NCI-H2107 treated with DMSO at 0.1 percent for 48 hours (cell line): ENCODE measurements at regions not wholly inside any gene's neighbourhood (a gene's known extent, or its start where the extent isn't known, plus 50 kb on each side); places are given as distances from the start of the nearest gene placed in this dataset.

ENCODE experiments used
- DNase-seq: peaks from one replicate; lab custom pipeline; 2025; ENCODE audit not compliant: unreplicated experiment; lab: John Stamatoyannopoulos, UW

DNA sequence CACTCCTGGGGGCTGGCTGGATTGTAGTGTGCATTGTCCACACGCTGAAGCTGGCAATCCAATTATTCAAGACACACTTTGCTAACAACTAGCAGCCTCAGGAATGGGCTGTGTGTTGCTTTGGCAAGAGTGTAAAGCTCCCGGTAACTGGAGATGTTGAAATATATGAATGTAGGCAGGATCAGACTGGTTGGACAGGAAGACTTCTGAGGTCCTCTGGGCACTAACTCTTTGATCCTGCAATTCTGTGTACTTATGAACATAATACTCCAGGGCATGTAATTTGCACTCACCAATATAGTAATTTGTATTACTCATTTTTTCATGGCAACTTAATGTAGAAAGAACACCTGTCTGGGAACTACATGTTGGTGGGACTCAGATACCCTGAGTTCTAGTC lies 106.7 kb upstream of the SLC28A3 start:
- no peak for DNase-seq

- DNase-seq: no peak
Observed at GRCh38 chr9:84450029-84450428, 109.5 kb upstream of the SLC28A3 start.

DNA sequence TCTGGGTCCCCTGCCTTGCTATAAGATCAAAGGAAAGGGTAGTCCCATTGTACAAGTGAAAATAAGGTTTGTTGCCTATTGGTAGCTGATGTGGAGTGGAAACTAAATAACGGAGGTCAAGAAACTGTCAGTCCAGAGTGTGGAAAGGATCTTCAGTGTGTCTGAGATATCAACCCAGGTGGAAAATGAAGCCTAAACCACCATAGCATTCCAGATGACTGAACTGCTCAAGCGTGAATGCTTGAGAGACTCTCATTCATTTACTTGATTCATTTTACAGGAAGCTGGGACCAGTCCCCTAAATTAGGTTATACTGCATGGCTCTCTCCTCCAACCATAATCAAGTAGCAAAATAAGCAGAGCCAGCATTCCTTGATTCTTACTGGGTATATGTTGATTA lies 116.0 kb upstream of the SLC28A3 start:
- DNase-seq: no peak

GRCh38 chr9:84460695-84461094 lies 120.1 kb upstream of the SLC28A3 start:
- DNase-seq: no peak

- no peak for DNase-seq
Observed at GRCh38 chr9:84463272-84463671, 122.7 kb upstream of the SLC28A3 start.

DNA sequence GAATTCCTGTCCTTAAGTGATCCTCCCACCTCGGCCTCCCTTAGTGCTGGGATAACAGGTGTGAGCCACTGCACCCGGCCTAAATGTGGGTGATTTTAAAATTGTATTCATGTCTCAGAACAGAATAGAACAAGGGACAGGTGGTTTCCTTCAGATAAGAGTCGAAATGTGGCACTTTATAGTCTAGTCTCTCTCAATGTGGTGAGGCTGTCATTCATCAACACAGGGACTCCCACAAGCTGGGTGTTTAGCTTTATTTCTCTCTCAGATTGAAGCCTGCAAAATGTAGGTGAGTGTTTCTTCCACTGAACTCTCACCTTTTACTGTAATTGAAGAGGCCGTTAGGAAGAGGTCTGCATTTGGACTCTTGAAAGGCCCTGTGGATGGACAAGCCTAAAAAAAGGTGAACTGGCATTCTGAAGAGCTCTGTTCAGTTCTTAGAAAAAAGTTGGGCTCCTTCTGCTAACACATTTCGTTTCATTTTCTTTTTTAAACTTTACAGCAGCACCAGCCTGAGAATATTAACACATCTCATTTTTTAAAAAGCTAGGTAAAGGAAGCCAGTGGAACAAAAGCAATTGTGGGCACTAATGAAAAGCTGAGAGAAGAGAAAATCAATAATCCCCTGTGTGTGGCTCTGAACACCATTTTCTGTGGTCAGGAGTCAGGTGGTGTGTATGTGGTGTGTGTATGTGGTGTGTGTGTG lies 126.2 kb upstream of the SLC28A3 start:
- peak; percentile 51 for DNase-seq

GRCh38 chr9:84471816-84472215 lies 131.3 kb upstream of the SLC28A3 start:
- no peak for DNase-seq

DNA sequence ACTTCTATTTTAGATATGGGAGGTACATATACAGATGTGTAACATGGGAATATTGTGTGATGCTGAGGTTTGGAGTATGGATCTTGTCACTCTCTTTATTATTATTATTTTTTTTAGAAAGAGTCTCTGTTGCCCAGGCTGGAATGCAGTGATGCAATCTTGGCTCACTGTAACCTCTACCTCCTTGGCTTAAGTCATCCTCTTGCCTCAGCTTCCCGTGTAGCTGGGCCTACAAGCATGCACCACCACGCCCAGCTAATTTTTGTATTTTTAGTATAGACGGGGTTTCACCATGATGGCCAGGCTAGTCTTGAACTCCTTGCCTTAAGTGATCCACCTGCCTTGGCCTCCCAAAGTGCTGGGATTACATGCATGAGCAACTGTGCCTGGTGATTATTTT lies 138.4 kb upstream of the SLC28A3 start:
- DNase-seq: no peak

- no peak for DNase-seq
Observed at GRCh38 chr9:84480071-84480470, 139.5 kb upstream of the SLC28A3 start.

DNA sequence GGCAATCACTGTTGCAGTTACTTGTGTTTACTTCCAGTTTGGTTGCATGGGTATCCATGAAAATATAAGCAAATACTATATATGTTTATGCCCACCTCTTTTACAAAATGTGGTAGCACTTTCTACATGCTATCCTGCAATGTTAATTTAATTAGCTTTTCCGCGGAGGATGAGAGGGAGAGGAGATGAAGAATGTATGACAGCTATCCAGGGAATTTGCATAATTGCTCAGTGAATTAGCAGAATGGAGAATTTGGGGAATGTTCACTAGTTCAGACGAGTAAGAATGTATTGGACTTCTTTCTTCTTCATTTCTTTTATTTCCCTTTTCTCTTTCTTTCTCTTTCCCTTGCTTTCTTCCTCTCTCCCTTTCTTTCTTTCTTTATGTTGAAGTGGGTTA lies 140.7 kb upstream of the SLC28A3 start:
- DNase-seq: no peak

DNA sequence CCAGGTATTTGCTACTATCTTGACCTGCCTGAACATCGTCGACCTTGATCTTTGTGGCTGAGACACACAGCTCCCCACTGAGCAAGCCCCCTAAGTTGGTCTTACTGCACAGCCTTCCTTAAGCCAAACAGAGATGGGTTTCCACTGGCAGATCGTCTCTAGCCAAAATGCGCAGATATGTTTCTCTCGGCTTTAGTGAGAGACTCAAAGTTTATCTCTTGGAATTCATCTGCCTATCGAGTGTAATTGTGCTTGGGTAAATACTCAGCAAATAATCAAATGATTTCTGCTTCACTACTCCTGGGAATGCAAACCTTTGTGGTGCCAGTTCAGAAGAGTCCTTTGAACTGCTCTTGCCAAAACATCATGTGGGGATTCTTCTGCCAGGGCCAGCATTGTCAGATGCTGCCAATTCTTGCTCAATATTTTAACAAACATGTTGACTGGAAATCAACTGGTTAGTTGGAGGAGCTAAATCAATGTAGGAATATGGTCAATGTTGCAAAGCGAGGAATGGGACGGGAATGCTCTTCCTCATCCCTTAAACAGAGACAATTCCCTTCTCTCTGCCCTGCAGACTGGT lies 141.2 kb upstream of the SLC28A3 start:
- no peak for DNase-seq

DNA sequence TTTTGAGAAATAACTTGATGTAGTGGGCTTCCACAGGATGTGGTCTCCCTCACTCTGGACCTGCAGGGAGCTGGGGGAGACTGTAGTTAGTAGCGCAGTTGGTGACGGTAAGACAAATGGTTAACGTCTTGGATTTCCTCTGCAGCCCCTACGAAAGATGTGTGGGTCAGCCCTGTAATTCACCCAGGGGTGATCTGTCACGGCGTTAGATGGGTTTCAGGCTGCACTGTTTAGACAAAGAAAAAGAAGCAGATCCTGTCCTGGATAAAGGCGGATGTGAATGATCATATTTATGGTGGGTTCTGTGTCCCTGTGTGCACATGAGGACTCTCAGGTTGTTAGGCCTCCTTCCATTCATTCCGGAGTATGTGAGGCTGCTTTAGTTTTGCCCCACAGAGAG lies 142.0 kb upstream of the SLC28A3 start:
- no peak for DNase-seq

GRCh38 chr9:84484172-84484571 lies 143.6 kb upstream of the SLC28A3 start:
- DNase-seq: no peak

DNA sequence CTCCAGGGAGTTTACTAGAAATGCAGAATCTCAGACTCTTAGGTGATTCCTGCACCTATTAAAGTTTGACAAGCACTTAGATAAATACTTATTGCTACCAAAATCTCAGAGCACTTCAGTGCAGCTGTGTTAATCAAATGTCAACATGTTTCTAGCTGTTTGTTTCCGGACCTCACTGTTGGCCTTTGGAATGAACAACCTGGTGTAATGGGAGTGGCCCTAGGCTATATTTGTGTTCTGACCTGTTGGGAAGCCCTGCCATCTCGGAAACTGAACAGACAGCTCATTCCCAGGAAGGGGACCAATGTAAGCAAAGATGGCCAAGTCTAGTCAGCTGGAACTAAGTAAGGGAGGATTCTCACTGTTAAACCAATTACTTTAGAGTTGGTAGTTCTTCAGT lies 145.0 kb upstream of the SLC28A3 start:
- no peak for DNase-seq

GRCh38 chr9:84486663-84487062 lies 146.1 kb upstream of the SLC28A3 start:
- no peak for DNase-seq

GRCh38 chr9:84490206-84490841 lies 149.8 kb upstream of the SLC28A3 start:
- no peak for DNase-seq

DNA sequence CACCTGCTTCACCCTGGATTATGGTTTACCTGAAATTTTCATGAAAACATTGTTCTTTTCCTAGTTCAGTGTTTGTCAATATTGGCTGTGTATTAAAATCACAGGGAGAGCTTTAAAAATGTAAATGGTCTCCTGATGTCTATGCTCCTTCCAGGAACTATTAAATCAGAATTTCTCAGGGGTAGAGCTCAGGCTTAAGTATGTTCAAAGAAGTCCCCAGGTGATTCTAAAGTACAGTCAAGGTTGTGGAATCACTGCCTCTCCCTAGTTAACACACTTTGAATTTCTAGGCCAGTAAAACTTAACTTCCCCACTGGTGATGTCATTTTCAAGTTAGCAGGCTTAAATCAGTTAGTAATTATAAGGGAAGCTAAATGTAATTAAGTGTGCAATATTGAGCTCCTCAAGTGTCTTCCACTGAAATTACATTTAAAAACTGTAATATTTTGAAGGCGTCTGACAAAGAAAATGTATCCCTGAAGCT lies 150.3 kb upstream of the SLC28A3 start:
- DNase-seq: no peak

DNA sequence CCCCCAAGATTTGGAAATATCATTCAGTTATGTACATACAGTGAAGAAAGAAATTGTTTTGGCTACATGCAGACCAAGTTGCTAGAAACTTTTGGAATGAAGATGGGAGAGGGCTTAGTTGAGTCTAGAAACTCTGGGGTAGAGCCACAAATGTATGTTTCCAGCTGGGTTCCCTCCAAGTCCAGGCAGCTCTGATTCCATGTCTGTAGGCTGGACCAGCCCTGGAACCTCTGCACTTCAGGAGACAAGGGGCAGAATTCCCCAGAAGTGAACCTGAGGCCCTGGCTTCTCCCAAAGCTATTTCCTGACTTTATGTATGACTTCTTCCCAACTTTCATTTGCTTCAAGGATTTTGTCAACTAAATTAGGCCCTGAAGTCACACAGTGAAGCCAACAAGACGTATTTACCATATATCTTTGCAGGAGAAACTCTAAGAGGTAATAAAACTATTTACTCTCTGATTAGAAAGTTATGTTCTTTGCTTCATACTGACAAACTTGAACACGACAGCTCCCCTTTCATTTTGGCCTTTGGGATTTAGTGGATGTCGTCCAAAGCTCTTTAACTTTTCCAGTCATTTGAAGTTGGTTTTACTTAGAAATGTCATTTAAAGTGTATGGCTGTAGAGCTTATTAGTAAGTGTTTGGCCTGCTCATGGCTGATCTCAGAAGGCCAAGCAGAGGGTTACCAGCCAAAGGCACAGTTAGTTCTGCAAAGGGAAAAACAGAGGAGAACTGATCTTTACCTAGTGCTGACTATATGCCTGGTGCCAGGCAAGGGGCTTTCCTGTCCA lies 152.0 kb upstream of the SLC28A3 start:
- DNase-seq: no peak

- DNase-seq: no peak
Observed at GRCh38 chr9:84493284-84493947, 152.9 kb upstream of the SLC28A3 start.

DNA sequence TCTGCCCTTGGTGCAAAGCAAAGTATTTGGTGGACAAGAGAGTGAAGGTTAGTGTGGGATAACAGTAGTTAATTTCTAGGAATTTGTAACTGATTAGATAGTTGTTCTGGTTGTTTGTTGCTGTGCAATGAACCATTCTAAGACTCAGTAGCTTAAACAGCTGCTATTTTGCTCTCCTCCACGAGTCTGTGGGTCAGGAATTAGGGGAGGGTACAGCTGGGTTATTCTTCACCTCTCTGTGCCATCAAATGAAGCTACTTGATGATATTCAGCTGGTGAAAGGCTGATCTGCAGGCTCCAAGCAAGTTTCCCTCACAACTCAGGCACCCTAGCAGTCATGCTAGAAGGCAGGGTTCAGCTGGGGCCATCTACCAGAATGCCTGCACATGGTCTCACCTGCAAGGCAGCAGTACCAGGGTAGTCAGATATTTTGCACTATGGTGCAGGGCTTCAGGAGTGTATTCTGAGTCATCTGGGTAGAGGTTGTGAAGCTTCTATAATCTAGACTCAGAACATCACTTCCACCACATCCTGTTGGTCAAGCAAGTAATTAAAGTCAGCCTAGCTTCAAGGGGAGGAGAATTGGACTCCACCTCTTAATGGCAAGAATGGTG lies 159.5 kb upstream of the SLC28A3 start:
- no peak for DNase-seq

DNA sequence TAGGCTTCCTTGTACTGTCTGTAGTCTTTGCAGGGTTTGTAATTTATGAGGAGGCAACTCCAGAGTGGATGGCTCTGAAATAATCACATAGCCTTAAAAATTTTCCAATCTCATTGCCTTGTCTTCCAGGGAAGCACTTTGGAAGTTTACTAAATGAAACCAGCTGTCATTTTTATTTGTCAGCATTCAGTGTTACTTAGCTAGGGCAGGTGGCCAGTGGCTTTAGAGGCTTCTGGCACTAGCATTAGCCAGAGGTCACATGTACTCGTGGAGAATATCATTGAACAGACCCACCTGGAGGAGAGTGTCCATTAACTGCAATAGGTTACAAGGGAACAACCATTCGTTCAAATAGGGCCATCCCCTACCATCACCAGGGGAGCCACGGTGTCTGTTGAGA lies 160.3 kb upstream of the SLC28A3 start:
- DNase-seq: no peak
